Spleen (tissue), 7 donors: ENCODE measurements at regions not wholly inside any gene's neighbourhood (a gene's known extent, or its start where the extent isn't known, plus 50 kb on each side); places are given as distances from the start of the nearest gene placed in this dataset.

ENCODE experiments used
- CTCF ChIP-seq, 11 experiments: fragments of 200-600 bp in 7 of 11; fragments of 450-650 bp in 4 of 11; sonication (generic) in 4 of 11; IDR thresholded peaks in 8 of 11; conservative IDR thresholded peaks in 3 of 11; 1 replicate in 7 of 11; 2 replicates in 4 of 11; pipeline versions ENCODE4 v1.4.0 to v1.8.0; 2016 to 2021; ENCODE audit warnings: antibody characterized with exemption in 11 of 11, inconsistent platforms in 4 of 11, mild to moderate bottlenecking in 1 of 11
- POLR2A ChIP-seq, 3 donors: fragments of 450-650 bp; IDR thresholded peaks; one replicate each; pipeline ENCODE4 v1.5.1; 2017; ENCODE audit warnings: antibody characterized with exemption in 3 of 3, mild to moderate bottlenecking in 1 of 3
- POLR2AphosphoS5 ChIP-seq, 3 donors: sonication (generic); formaldehyde crosslinking; IDR thresholded peaks; one replicate each; pipeline ENCODE4 v1.5.1; 2017; ENCODE audit warnings: antibody characterized with exemption in 3 of 3
- donor health status: DM: no; HTN: no; CAD: no; lungs with moderate emphysema.
- donor health status: DM: no; HTN: no; CAD: no.
- donor health status: DM: no; HTN: no; CAD: no.

GRCh38 chr20:26216025-26216424, 519.4 kb upstream of the ZNF337 start:
- TF ChIP-seq CTCF (IDR thresholded peaks at IDR 0.05 in 8 of 11, conservative IDR thresholded peaks at IDR 0.05 in 3 of 11) (no peak), POLR2A (IDR thresholded peaks at IDR 0.05) (no peak), POLR2AphosphoS5 (IDR thresholded peaks at IDR 0.05) (no peak)
